ENCODE measurements at regions not wholly inside any gene's neighbourhood (a gene's known extent, or its start where the extent isn't known, plus 50 kb on each side); places are given as distances from the start of the nearest gene placed in this dataset.

GRCh38 chr13:103229674-103230073 is 163.5 kb upstream of the SLC10A2 start:
- Histone ChIP-seq H3K36me3 (ENCODE audit: insufficient read depth, low read length) (no peaks in the 10 kb centered on the region), H3K4me1 (ENCODE audit: insufficient read depth, low read length, poor library complexity, severe bottlenecking) (no peaks in the 10 kb centered on the region), H4K20me1 (ENCODE audit: insufficient read depth, low read length) (no peaks in the 10 kb centered on the region), H3K9me2 (ENCODE audit: insufficient read depth, low read length) (no peaks in the 10 kb centered on the region), H3K79me2 (ENCODE audit: insufficient read depth, low read depth, low read length) (no peaks in the 10 kb centered on the region), H3K9me3 (ENCODE audit: low read length) (no peaks in the 10 kb centered on the region), H3K4me2 (ENCODE audit: low read length) (no peak overlapping the region), H3K27ac (ENCODE audit: low read depth, low read length, poor library complexity, severe bottlenecking) (no peak overlapping the region), H2AFZ (ENCODE audit: low read length) (no peak overlapping the region), H3K4me3 (ENCODE audit: low read depth, low read length, poor library complexity, severe bottlenecking) (no peak overlapping the region)
- ChIA-PET CTCF (ENCODE audit: unreplicated experiment) (no interaction called here), POLR2A (interaction anchor here (0.8 to 1.0 kb wide), 2 partner anchors 9 to 310 kb away, joined by 3 read pairs; no protein-coding TSS in a partner anchor)
- no peak for DNase-seq (ENCODE audit: low spot score)
- no TSS peak for BruUV-seq (replicated peaks)
- TF ChIP-seq EZH2phosphoT487 (IDR thresholded peaks at IDR 0.05; ENCODE audit: borderline replicate concordance, low read depth, low read length) = no peak
- TF ChIP-seq CTCF (conservative IDR thresholded peaks at IDR 0.05; ENCODE audit: low read length) = no peak
- intact Hi-C loops (cut with micrococcal nuclease; ENCODE audit: unreplicated experiment) = no loop called here

- H3K9me2 ChIP-seq (ENCODE audit: insufficient read depth, low read length) = no peaks in the 10 kb centered on the region
- ChIA-PET CTCF (ENCODE audit: unreplicated experiment) (no interaction called here), POLR2A (no interaction called here)
- no peak overlapping the region for H3K27ac ChIP-seq (ENCODE audit: low read depth, low read length, poor library complexity, severe bottlenecking)
- no peak overlapping the region for H2AFZ ChIP-seq (ENCODE audit: low read length)
- H3K9me3 ChIP-seq (ENCODE audit: low read length) = no peaks in the 10 kb centered on the region
- no peak for DNase-seq (ENCODE audit: low spot score)
- no TSS peak for BruUV-seq (replicated peaks)
- intact Hi-C loops (cut with micrococcal nuclease; ENCODE audit: unreplicated experiment) = no loop called here
- TF ChIP-seq CTCF (conservative IDR thresholded peaks at IDR 0.05; ENCODE audit: low read length) (no peak), EZH2phosphoT487 (IDR thresholded peaks at IDR 0.05; ENCODE audit: borderline replicate concordance, low read depth, low read length) (no peak)
- H3K79me2 ChIP-seq (ENCODE audit: insufficient read depth, low read depth, low read length) = no peaks in the 10 kb centered on the region
- H3K4me3 ChIP-seq (ENCODE audit: low read depth, low read length, poor library complexity, severe bottlenecking) = no peak overlapping the region
- H3K4me1 ChIP-seq (ENCODE audit: insufficient read depth, low read length, poor library complexity, severe bottlenecking) = no peaks in the 10 kb centered on the region
- no peaks in the 10 kb centered on the region for H4K20me1 ChIP-seq (ENCODE audit: insufficient read depth, low read length)
- no peak overlapping the region for H3K4me2 ChIP-seq (ENCODE audit: low read length)
- H3K36me3 ChIP-seq (ENCODE audit: insufficient read depth, low read length) = no peaks in the 10 kb centered on the region
Measured at GRCh38 chr13:103224804-103225203, 158.6 kb upstream of the SLC10A2 start.

GRCh38 chr13:103222683-103223082 is 156.5 kb upstream of the SLC10A2 start:
- Histone ChIP-seq H2AFZ (ENCODE audit: low read length) (no peak overlapping the region), H3K9me3 (ENCODE audit: low read length) (no peaks in the 10 kb centered on the region), H3K36me3 (ENCODE audit: insufficient read depth, low read length) (no peaks in the 10 kb centered on the region), H3K4me3 (ENCODE audit: low read depth, low read length, poor library complexity, severe bottlenecking) (no peak overlapping the region), H3K4me2 (ENCODE audit: low read length) (no peak overlapping the region), H3K79me2 (ENCODE audit: insufficient read depth, low read depth, low read length) (no peaks in the 10 kb centered on the region), H4K20me1 (ENCODE audit: insufficient read depth, low read length) (no peaks in the 10 kb centered on the region), H3K4me1 (ENCODE audit: insufficient read depth, low read length, poor library complexity, severe bottlenecking) (no peaks in the 10 kb centered on the region), H3K9me2 (ENCODE audit: insufficient read depth, low read length) (no peaks in the 10 kb centered on the region), H3K27ac (ENCODE audit: low read depth, low read length, poor library complexity, severe bottlenecking) (no peak overlapping the region)
- ChIA-PET CTCF (ENCODE audit: unreplicated experiment) (no interaction called here), POLR2A (no interaction called here)
- no peak for TF ChIP-seq EZH2phosphoT487 (IDR thresholded peaks at IDR 0.05; ENCODE audit: borderline replicate concordance, low read depth, low read length)
- no peak for TF ChIP-seq CTCF (conservative IDR thresholded peaks at IDR 0.05; ENCODE audit: low read length)
- no peak for DNase-seq (ENCODE audit: low spot score)
- no TSS peak for BruUV-seq (replicated peaks)
- intact Hi-C loops (cut with micrococcal nuclease; ENCODE audit: unreplicated experiment) = no loop called here

Measured in OCI-LY7 (cell line).